IMR-90 (cell line): ENCODE measurements at regions not wholly inside any gene's neighbourhood (a gene's known extent, or its start where the extent isn't known, plus 50 kb on each side); places are given as distances from the start of the nearest gene placed in this dataset.
A peak's percentile ranks its signal among the peaks of the same experiment; 100 is the strongest.

Source experiments
- ATAC-seq: fragments of 200-7000 bp; cut with Tn5 transposase; 2 replicates; pipeline ENCODE4 v1.9.1; 2020; ENCODE audit warnings: low read depth, mild to moderate bottlenecking, moderate library complexity
- BruUV-seq: library from RNA; stranded (reverse); fragments of 400-500 nt; replicated peaks from 2 replicates; lab custom pipeline; 2021; lab: Mats Ljungman, UMichigan
- CTCF ChIA-PET: fragments of 300-600 bp; formaldehyde crosslinking; extraction: SDS; loops from one replicate; lab custom pipeline; 2021; ENCODE audit warnings: antibody characterized with exemption; lab: Yijun Ruan, JAX
- POLR2A ChIA-PET: fragments of 300-600 bp; sonication (Branson Sonifier 250); formaldehyde crosslinking; loops from one replicate; lab custom pipeline; 2022; ENCODE audit warnings: antibody characterized with exemption; ENCODE audit not compliant: unreplicated experiment; lab: Charles Lee
- DNase-seq: peaks from one replicate; pipeline ENCODE4 v3.0.0; 2013
- H2AFZ ChIP-seq: replicated peaks from 2 replicates; pipeline ENCODE3; 2013; ENCODE audit warnings: low read length, mild to moderate bottlenecking; ENCODE audit not compliant: poor library complexity
- H2AK5ac ChIP-seq: 2 replicates; pipeline ENCODE4 v1.6.1; 2013; ENCODE audit warnings: low read depth, low read length, inconsistent platforms
- H2AK9ac ChIP-seq: replicated peaks from 2 replicates; pipeline ENCODE3; 2013; ENCODE audit warnings: mild to moderate bottlenecking, low read depth, low read length, moderate library complexity; ENCODE audit not compliant: poor library complexity
- H2BK120ac ChIP-seq: 2 replicates; pipeline ENCODE4 v1.6.1; 2013; ENCODE audit warnings: low read depth, low read length, inconsistent platforms
- H2BK15ac ChIP-seq: 3 replicates; pipeline ENCODE4 v1.6.1; 2013; ENCODE audit warnings: low read depth, low read length, inconsistent platforms
- H2BK20ac ChIP-seq: 2 replicates; pipeline ENCODE4 v1.6.1; 2013; ENCODE audit warnings: low read depth, mild to moderate bottlenecking, inconsistent platforms, low read length, moderate library complexity
- H2BK5ac ChIP-seq: 2 replicates; pipeline ENCODE4 v1.6.1; 2013; ENCODE audit warnings: mild to moderate bottlenecking, low read depth, low read length, inconsistent platforms; ENCODE audit not compliant: poor library complexity, severe bottlenecking
- H3K14ac ChIP-seq: replicated peaks from 2 replicates; pipeline ENCODE4 v1.6.1; 2013; ENCODE audit warnings: low read depth, low read length, inconsistent platforms
- H3K18ac ChIP-seq: 2 replicates; pipeline ENCODE4 v1.6.1; 2013; ENCODE audit warnings: low read depth, low read length, control low read depth
- H3K23ac ChIP-seq: 2 replicates; pipeline ENCODE4 v1.6.1; 2013; ENCODE audit warnings: low read depth, low read length, inconsistent platforms
- H3K27ac ChIP-seq: 2 replicates; pipeline ENCODE4 v1.5.1; 2013; ENCODE audit warnings: mild to moderate bottlenecking, control low read depth, low read length; ENCODE audit not compliant: insufficient read depth
- H3K27me3 ChIP-seq: 2 replicates; pipeline ENCODE4 v1.6.1; 2013; ENCODE audit warnings: low read length; ENCODE audit not compliant: control insufficient read depth, insufficient read depth
- H3K36me3 ChIP-seq: 2 replicates; pipeline ENCODE4 v1.6.1; 2013; ENCODE audit warnings: low read length, mixed read lengths; ENCODE audit not compliant: control insufficient read depth, insufficient read depth
- H3K4ac ChIP-seq: 2 replicates; pipeline ENCODE4 v1.6.1; 2013; ENCODE audit warnings: low read depth, low read length, inconsistent platforms
- H3K4me1 ChIP-seq: 2 replicates; pipeline ENCODE4 v1.6.1; 2013; ENCODE audit warnings: low read length, mixed read lengths; ENCODE audit not compliant: control insufficient read depth, insufficient read depth
- H3K4me2 ChIP-seq: 2 replicates; pipeline ENCODE4 v1.6.1; 2013; ENCODE audit warnings: low read depth, mild to moderate bottlenecking, control low read depth, low read length, moderate library complexity
- H3K4me3 ChIP-seq: 2 replicates; pipeline ENCODE4 v1.5.1; 2013; ENCODE audit warnings: low read depth, mild to moderate bottlenecking, control low read depth, low read length, moderate library complexity; ENCODE audit not compliant: insufficient read depth
- H3K56ac ChIP-seq: 2 replicates; pipeline ENCODE4 v1.6.1; 2013; ENCODE audit warnings: low read length, inconsistent platforms; ENCODE audit not compliant: insufficient read depth; ENCODE audit errors: extremely low read depth
- H3K79me1 ChIP-seq, 2 experiments: 2 replicates each; pipeline ENCODE4 v1.6.1; 2013; ENCODE audit warnings: low read length in 2 of 2, inconsistent platforms in 1 of 2, low read depth in 1 of 2
- H3K9ac ChIP-seq: 2 replicates; pipeline ENCODE4 v1.6.1; 2013; ENCODE audit warnings: low read depth, low read length, control low read depth
- H3K9me1 ChIP-seq: 2 replicates; pipeline ENCODE4 v1.6.1; 2013; ENCODE audit warnings: low read length, inconsistent platforms; ENCODE audit not compliant: insufficient read depth
- H3K9me3 ChIP-seq: 2 replicates; pipeline ENCODE4 v1.6.1; 2013; ENCODE audit warnings: low read length; ENCODE audit not compliant: control insufficient read depth, insufficient read depth
- H4K20me1 ChIP-seq: 2 replicates; pipeline ENCODE4 v1.6.1; 2013; ENCODE audit warnings: low read length, inconsistent platforms; ENCODE audit not compliant: insufficient read depth
- H4K5ac ChIP-seq: 2 replicates; pipeline ENCODE4 v1.6.1; 2013; ENCODE audit warnings: mild to moderate bottlenecking, low read depth, low read length, control low read depth
- H4K8ac ChIP-seq, 2 experiments: 2 replicates each; pipeline ENCODE4 v1.6.1; 2013; ENCODE audit warnings: low read depth in 2 of 2, low read length in 2 of 2, control low read depth in 1 of 2, inconsistent platforms in 1 of 2
- H4K91ac ChIP-seq: 2 replicates; pipeline ENCODE4 v1.6.1; 2013; ENCODE audit warnings: low read depth, low read length, inconsistent platforms; ENCODE audit not compliant: insufficient read depth
- FOS ChIP-seq: fragments of 150-350 bp; IDR thresholded peaks from 2 replicates; pipeline ENCODE4 v1.6.1; 2016; ENCODE audit warnings: low read depth, low read length
- MAFK ChIP-seq: IDR thresholded peaks from 2 replicates; pipeline ENCODE4 v1.6.1; 2012; ENCODE audit warnings: low read depth, low read length, improper control_type of control experiment
- MAZ ChIP-seq: IDR thresholded peaks from 2 replicates; pipeline ENCODE4 v1.6.1; 2012; ENCODE audit warnings: low read depth, mild to moderate bottlenecking, low read length, improper control_type of control experiment, moderate library complexity, borderline replicate concordance
- MXI1 ChIP-seq: IDR thresholded peaks from 2 replicates; pipeline ENCODE4 v1.6.1; 2012; ENCODE audit warnings: low read depth, mild to moderate bottlenecking, low read length, moderate library complexity, borderline replicate concordance
- NFE2L2 ChIP-seq: fragments of 150-350 bp; IDR thresholded peaks from 2 replicates; pipeline ENCODE4 v1.6.1; 2016; ENCODE audit warnings: low read depth, mild to moderate bottlenecking, low read length
- POLR2A ChIP-seq: IDR thresholded peaks from 2 replicates; pipeline ENCODE4 v1.6.1; 2012; ENCODE audit warnings: mild to moderate bottlenecking, low read depth, low read length
- RFX5 ChIP-seq: IDR thresholded peaks from 2 replicates; pipeline ENCODE4 v1.8.0; 2012; ENCODE audit warnings: low read depth, mild to moderate bottlenecking, low read length, moderate library complexity
- SMC3 ChIP-seq: fragments of 150-350 bp; IDR thresholded peaks from 2 replicates; pipeline ENCODE4 v1.6.1; 2016; ENCODE audit warnings: low read depth, mild to moderate bottlenecking, antibody characterized with exemption, low read length, moderate library complexity
- WGBS, 2 experiments: methylation state at CpG; one replicate each; pipeline versions ENCODE4 v1.1.5 to v1.1.7; 2013; ENCODE audit warnings: missing lambda C conversion rate in 2 of 2; ENCODE audit not compliant: insufficient read length in 1 of 2; ENCODE audit errors: extremely low coverage in 2 of 2; 5-methylcytosine and 5-hydroxymethylcytosine counted together
- dilution Hi-C: fragments of 300-500 bp; cut with HindIII; formaldehyde crosslinking; loops from one replicate; pipeline ENCODE4 v1.14.3; 2018; ENCODE audit warnings: low sequenced_read_pairs; ENCODE audit not compliant: unreplicated experiment
- in situ Hi-C: fragments of 300-500 bp; cut with MboI; formaldehyde crosslinking; loops from 3 replicates; pipeline ENCODE4 v1.14.3; 2019; ENCODE audit warnings: low sequenced_read_pairs, inconsistent platforms, mixed read lengths
- intact Hi-C: fragments of 100-400 bp; cut with micrococcal nuclease; formaldehyde crosslinking; loops from 2 replicates; pipeline ENCODE4 v1.10.0; 2022
- TF ChIP-seq, protein P1 (sequence below): conservative IDR thresholded peaks from 2 replicates; pipeline ENCODE4 v1.5.1; 2012; ENCODE audit warnings: mild to moderate bottlenecking, low read depth, low read length, improper control_type of control experiment
- TF ChIP-seq, protein P2 (sequence below): fragments of 150-350 bp; IDR thresholded peaks from 2 replicates; pipeline ENCODE4 v1.6.1; 2016; ENCODE audit warnings: low read depth, mild to moderate bottlenecking, low read length, moderate library complexity, borderline replicate concordance

DNA sequence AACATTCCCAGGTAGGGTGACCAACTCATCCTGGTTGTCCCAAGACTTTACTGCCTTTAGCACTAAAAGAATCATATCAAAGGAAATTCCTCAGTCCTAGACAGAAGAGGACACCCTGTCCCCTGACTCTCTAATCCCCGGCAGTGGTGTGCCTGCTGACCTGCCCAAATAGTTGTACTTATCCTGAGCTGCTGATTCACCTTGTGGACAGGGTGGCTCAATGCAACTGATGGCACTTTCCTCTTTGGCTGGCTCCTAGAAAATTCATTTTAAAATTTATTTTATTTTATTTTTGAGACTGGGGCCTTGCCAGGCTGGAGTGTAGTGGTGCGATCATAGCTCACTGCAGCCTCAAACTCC is 111.7 kb downstream of the JCAD start:
- H3K56ac ChIP-seq, result no peak overlapping the region
- H3K23ac ChIP-seq, result peak overlapping the region; percentile 91
- no TSS peak for BruUV-seq
- in situ Hi-C loops (no loop called here), intact Hi-C loops (loop anchor here (5.0 kb wide), 1 partner anchor 135 kb away; no protein-coding TSS in a partner anchor), dilution Hi-C loops (no loop called here)
- peak overlapping the region in 1 of 2 experiments; percentile 57; a peak in 2 of 4 replicates for H4K8ac ChIP-seq
- peak overlapping the region; percentile 51 for H2AK9ac ChIP-seq
- peak overlapping the region; percentile 96 for H2AK5ac ChIP-seq
- H3K27me3 ChIP-seq, result no peaks in the 10 kb centered on the region
- peak overlapping the region; percentile 99 for H2BK120ac ChIP-seq
- H2BK15ac ChIP-seq, result peak overlapping the region; percentile 64; the same call in 1 of the 3 replicates
- TF ChIP-seq, protein P1, sequence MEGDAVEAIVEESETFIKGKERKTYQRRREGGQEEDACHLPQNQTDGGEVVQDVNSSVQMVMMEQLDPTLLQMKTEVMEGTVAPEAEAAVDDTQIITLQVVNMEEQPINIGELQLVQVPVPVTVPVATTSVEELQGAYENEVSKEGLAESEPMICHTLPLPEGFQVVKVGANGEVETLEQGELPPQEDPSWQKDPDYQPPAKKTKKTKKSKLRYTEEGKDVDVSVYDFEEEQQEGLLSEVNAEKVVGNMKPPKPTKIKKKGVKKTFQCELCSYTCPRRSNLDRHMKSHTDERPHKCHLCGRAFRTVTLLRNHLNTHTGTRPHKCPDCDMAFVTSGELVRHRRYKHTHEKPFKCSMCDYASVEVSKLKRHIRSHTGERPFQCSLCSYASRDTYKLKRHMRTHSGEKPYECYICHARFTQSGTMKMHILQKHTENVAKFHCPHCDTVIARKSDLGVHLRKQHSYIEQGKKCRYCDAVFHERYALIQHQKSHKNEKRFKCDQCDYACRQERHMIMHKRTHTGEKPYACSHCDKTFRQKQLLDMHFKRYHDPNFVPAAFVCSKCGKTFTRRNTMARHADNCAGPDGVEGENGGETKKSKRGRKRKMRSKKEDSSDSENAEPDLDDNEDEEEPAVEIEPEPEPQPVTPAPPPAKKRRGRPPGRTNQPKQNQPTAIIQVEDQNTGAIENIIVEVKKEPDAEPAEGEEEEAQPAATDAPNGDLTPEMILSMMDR, result no peak
- no peak for TF ChIP-seq SMC3
- no peak for TF ChIP-seq MAFK
- no peak for TF ChIP-seq MAZ
- TF ChIP-seq POLR2A, result no peak
- no peak for TF ChIP-seq FOS
- TF ChIP-seq, protein P2, sequence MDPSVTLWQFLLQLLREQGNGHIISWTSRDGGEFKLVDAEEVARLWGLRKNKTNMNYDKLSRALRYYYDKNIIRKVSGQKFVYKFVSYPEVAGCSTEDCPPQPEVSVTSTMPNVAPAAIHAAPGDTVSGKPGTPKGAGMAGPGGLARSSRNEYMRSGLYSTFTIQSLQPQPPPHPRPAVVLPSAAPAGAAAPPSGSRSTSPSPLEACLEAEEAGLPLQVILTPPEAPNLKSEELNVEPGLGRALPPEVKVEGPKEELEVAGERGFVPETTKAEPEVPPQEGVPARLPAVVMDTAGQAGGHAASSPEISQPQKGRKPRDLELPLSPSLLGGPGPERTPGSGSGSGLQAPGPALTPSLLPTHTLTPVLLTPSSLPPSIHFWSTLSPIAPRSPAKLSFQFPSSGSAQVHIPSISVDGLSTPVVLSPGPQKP, result no peak
- no peak for TF ChIP-seq RFX5
- TF ChIP-seq MXI1, result no peak
- TF ChIP-seq NFE2L2, result no peak
- ATAC-seq (no peak), DNase-seq (no peak)
- ChIA-PET POLR2A (interaction anchor here (1.2 kb wide), 1 partner anchor 211 kb away, joined by 5 read pairs; no protein-coding TSS in a partner anchor), CTCF (interaction anchor here (0.9 to 1.3 kb wide), 2 partner anchors 214 to 275 kb away, joined by 3 to 4 read pairs; no protein-coding TSS in a partner anchor)
- no peaks in the 10 kb centered on the region for H3K79me1 ChIP-seq
- peak overlapping the region; percentile 9 for H2AFZ ChIP-seq
- H3K9me3 ChIP-seq, result no peaks in the 10 kb centered on the region
- H4K20me1 ChIP-seq, result no peaks in the 10 kb centered on the region
- H3K36me3 ChIP-seq, result no peaks in the 10 kb centered on the region
- H4K91ac ChIP-seq, result peak overlapping the region; percentile 61
- H3K4me1 ChIP-seq, result peaks cover 32% of the 10 kb centered on the region
- WGBS, 2 experiments, result 88% methylated on average over 1 of the region's 2 CpGs; no CpG with 5 or more reads in 1 of the 2 experiments
- peak overlapping the region; percentile 82 for H3K18ac ChIP-seq
- peak overlapping the region; percentile 98 for H2BK20ac ChIP-seq
- H3K4ac ChIP-seq, result peak overlapping the region; percentile 97
- H3K27ac ChIP-seq, result no peak overlapping the region
- peaks cover 28% of the 10 kb centered on the region for H3K9me1 ChIP-seq
- H3K4me3 ChIP-seq, result no peak overlapping the region
- no peak overlapping the region for H2BK5ac ChIP-seq
- H4K5ac ChIP-seq, result peak overlapping the region; percentile 42; the same call in 1 of the 2 replicates
- peak overlapping the region; percentile 13; the same call in 1 of the 2 replicates for H3K4me2 ChIP-seq
- H3K14ac ChIP-seq, result peak overlapping the region; percentile 97
- H3K9ac ChIP-seq, result no peak overlapping the region
